ENCODE measurements at regions not wholly inside any gene's neighbourhood (a gene's known extent, or its start where the extent isn't known, plus 50 kb on each side); places are given as distances from the start of the nearest gene placed in this dataset.

DNA sequence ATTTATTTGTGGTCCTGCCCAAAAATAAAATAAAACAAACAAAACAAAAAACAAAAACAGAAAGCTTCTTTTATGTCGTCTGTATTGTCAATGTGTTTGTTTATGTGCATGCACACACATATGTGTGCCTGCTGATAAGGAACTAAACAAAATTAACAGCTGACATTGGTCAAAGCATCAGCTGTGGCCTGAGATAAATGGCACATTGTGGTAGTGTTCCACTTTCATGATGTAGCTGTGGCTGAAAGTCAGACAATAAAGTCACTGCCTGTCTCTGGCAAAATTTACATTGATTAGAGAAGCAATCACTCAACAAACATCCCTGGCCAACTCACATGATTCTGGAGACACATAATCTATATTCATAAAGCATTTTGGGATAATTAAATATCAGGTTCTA is 203.4 kb upstream of the PIK3C3 start:
- no peak for TF ChIP-seq CTCF (IDR thresholded peaks at IDR 0.05)
- no peak for TF ChIP-seq EP300 (IDR thresholded peaks at IDR 0.05)
- TF ChIP-seq POLR2A (IDR thresholded peaks at IDR 0.05), result no peak
